K562 (cell line): ENCODE measurements at regions not wholly inside any gene's neighbourhood (a gene's known extent, or its start where the extent isn't known, plus 50 kb on each side); places are given as distances from the start of the nearest gene placed in this dataset.

Source experiments
- BACH1 ChIP-seq: fragments of 200-800 bp; sonication (Bioruptor generic); IDR thresholded peaks from 2 replicates; pipeline ENCODE4 v1.6.1; 2016; ENCODE audit warnings: missing genetic modification characterization, missing compliant biosample characterization
- DACH1 ChIP-seq: fragments of 450-650 bp; IDR thresholded peaks from 2 replicates; pipeline ENCODE4 v1.6.1; 2018; ENCODE audit not compliant: partially characterized antibody
- POLR2AphosphoS2 ChIP-seq: IDR thresholded peaks from 2 replicates; pipeline ENCODE4 v1.6.1; 2012; ENCODE audit warnings: low read length, improper control_type of control experiment
- SAFB ChIP-seq: fragments of 200-400 bp; formaldehyde crosslinking; IDR thresholded peaks from 2 replicates; pipeline ENCODE4 v1.6.1; 2017; ENCODE audit warnings: low read depth, low read length, borderline replicate concordance
- SFPQ ChIP-seq: fragments of 200-400 bp; formaldehyde crosslinking; IDR thresholded peaks from 2 replicates; pipeline ENCODE4 v1.6.1; 2017; ENCODE audit warnings: mild to moderate bottlenecking, low read depth, low read length, moderate library complexity
- ZNF76 ChIP-seq: fragments of 250-450 bp; sonication (Bioruptor Pico); IDR thresholded peaks from 2 replicates; pipeline ENCODE4 v1.4.0; 2020; ENCODE audit warnings: mild to moderate bottlenecking, moderate library complexity, borderline replicate concordance
- TF ChIP-seq, protein P1 (sequence below): fragments of 200-600 bp; sonication (generic); IDR thresholded peaks from one replicate; pipeline ENCODE4 v1.6.1; 2012; ENCODE audit warnings: mild to moderate bottlenecking, low read depth, low read length, inconsistent platforms

GRCh38 chr11:69350596-69350995, 56.6 kb downstream of the MYEOV start (continued):
- TF ChIP-seq, protein P1, sequence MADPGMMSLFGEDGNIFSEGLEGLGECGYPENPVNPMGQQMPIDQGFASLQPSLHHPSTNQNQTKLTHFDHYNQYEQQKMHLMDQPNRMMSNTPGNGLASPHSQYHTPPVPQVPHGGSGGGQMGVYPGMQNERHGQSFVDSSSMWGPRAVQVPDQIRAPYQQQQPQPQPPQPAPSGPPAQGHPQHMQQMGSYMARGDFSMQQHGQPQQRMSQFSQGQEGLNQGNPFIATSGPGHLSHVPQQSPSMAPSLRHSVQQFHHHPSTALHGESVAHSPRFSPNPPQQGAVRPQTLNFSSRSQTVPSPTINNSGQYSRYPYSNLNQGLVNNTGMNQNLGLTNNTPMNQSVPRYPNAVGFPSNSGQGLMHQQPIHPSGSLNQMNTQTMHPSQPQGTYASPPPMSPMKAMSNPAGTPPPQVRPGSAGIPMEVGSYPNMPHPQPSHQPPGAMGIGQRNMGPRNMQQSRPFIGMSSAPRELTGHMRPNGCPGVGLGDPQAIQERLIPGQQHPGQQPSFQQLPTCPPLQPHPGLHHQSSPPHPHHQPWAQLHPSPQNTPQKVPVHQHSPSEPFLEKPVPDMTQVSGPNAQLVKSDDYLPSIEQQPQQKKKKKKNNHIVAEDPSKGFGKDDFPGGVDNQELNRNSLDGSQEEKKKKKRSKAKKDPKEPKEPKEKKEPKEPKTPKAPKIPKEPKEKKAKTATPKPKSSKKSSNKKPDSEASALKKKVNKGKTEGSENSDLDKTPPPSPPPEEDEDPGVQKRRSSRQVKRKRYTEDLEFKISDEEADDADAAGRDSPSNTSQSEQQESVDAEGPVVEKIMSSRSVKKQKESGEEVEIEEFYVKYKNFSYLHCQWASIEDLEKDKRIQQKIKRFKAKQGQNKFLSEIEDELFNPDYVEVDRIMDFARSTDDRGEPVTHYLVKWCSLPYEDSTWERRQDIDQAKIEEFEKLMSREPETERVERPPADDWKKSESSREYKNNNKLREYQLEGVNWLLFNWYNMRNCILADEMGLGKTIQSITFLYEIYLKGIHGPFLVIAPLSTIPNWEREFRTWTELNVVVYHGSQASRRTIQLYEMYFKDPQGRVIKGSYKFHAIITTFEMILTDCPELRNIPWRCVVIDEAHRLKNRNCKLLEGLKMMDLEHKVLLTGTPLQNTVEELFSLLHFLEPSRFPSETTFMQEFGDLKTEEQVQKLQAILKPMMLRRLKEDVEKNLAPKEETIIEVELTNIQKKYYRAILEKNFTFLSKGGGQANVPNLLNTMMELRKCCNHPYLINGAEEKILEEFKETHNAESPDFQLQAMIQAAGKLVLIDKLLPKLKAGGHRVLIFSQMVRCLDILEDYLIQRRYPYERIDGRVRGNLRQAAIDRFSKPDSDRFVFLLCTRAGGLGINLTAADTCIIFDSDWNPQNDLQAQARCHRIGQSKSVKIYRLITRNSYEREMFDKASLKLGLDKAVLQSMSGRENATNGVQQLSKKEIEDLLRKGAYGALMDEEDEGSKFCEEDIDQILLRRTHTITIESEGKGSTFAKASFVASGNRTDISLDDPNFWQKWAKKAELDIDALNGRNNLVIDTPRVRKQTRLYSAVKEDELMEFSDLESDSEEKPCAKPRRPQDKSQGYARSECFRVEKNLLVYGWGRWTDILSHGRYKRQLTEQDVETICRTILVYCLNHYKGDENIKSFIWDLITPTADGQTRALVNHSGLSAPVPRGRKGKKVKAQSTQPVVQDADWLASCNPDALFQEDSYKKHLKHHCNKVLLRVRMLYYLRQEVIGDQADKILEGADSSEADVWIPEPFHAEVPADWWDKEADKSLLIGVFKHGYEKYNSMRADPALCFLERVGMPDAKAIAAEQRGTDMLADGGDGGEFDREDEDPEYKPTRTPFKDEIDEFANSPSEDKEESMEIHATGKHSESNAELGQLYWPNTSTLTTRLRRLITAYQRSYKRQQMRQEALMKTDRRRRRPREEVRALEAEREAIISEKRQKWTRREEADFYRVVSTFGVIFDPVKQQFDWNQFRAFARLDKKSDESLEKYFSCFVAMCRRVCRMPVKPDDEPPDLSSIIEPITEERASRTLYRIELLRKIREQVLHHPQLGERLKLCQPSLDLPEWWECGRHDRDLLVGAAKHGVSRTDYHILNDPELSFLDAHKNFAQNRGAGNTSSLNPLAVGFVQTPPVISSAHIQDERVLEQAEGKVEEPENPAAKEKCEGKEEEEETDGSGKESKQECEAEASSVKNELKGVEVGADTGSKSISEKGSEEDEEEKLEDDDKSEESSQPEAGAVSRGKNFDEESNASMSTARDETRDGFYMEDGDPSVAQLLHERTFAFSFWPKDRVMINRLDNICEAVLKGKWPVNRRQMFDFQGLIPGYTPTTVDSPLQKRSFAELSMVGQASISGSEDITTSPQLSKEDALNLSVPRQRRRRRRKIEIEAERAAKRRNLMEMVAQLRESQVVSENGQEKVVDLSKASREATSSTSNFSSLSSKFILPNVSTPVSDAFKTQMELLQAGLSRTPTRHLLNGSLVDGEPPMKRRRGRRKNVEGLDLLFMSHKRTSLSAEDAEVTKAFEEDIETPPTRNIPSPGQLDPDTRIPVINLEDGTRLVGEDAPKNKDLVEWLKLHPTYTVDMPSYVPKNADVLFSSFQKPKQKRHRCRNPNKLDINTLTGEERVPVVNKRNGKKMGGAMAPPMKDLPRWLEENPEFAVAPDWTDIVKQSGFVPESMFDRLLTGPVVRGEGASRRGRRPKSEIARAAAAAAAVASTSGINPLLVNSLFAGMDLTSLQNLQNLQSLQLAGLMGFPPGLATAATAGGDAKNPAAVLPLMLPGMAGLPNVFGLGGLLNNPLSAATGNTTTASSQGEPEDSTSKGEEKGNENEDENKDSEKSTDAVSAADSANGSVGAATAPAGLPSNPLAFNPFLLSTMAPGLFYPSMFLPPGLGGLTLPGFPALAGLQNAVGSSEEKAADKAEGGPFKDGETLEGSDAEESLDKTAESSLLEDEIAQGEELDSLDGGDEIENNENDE = no peak
- TF ChIP-seq POLR2AphosphoS2 (no peak), DACH1 (peak; percentile 91), ZNF76 (CRISPR knock-in tag) (no peak), BACH1 (tag) (no peak), SFPQ (no peak), SAFB (peak; percentile 43; the same call in 1 of the 2 replicates)
